ENCODE measurements at regions not wholly inside any gene's neighbourhood (a gene's known extent, or its start where the extent isn't known, plus 50 kb on each side); places are given as distances from the start of the nearest gene placed in this dataset.
"Not testable (repeated sequence)": the region's sequence is repeated elsewhere in the genome, so short reads cannot be mapped to it uniquely, and the experiment has no call there.

DNA sequence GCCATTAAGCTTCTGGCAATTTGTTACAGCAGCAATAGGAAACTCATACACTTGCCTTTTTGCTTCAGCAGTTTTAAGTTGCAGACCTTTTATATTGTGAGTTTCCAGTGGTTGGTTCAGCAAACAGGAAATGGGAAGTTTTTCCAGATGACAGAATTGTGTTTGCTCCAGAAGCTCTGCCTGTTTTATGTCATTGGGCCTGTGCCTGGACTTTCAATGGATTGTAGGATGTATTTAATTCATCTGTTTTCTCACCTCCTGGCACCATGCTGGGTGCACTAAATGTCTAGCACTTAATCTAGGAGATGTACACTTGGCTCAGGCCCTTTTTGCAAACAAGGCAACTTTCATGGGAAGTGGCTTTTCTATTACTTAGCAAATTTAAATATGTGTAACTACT, 100.4 kb upstream of the CLINT1 start:
- no peak for DNase-seq

DNA sequence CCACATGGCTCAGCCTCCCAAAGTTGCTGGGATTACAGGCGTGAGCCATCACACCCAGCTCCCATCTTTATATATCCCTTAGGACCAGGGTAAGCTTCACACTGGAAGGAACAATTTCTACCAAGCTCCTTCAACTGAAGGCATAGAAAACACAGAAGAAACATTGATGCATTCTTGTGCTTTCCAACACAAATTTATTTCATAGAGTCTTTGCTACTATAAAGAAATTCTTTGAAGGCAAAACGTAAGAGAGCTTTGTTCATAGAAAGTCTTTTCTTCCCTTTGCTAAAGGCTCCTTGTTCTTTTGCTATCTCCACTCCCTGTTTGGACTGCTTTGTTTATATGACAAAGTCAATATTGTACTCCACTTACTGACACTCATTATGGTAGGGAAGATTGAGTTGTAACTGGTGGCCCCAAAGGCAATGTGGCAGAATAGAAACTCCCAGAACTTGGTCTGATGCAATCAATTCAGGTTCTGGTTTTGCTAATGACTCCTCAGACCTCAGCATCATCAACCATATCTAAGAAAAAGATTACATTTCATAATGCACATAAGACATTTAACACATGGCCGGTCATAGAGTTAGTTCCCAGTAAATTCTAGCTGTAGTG, 97.4 kb upstream of the CLINT1 start:
- no peak for DNase-seq

GRCh38 chr5:157955541-157956172, 96.7 kb upstream of the CLINT1 start:
- no peak for DNase-seq

DNA sequence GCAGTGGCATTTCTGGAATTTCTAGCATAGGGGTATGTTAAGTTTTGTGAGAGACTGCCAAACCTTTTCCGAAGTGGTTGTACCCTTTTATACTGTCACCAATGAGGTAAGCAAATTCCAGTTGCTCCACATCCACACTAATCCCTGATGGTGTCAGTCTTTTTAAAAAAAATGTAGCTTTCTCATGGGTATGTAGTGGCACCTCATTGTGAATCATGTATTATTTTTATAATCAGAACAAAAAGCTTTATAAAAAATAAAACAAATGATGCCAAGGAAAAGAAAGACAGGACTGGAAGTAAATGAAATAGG, 93.4 kb upstream of the CLINT1 start:
- no peak for DNase-seq

DNA sequence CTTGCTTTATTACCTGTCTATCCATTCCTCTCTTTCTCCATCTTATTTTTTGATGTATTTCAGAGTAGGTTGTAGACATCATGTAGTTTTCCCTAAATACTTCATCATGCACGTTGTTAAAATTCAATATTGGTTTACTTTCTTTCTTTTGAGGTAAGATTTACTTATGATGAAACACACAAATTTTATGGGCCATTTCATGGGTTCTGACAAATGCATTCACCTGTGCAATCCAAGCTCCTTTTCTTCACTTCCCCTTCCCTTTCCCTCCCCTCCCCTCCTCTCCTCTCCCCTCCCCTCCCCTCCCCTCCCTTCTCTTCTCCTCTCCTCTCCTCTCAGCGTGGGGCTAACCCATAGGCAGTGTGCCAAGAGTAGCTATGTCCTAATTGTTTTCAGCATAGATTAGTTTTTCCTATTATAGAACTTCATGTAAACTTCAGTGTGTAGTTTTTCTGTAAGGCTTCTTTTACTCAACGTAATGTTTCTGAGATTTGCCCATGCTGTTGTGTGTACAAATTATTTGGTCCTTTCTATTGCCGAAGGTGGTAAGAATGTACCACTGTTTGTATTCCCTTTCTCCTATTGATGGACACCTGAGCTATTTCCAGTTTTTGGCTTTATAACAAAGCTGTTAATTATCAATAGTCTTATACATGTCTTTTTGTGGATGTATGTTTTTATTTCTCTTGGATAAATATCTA, 92.9 kb upstream of the CLINT1 start:
- DNase-seq, result no peak

- no peak for DNase-seq
Observed at GRCh38 chr5:157949520-157949919, 90.6 kb upstream of the CLINT1 start.

DNA sequence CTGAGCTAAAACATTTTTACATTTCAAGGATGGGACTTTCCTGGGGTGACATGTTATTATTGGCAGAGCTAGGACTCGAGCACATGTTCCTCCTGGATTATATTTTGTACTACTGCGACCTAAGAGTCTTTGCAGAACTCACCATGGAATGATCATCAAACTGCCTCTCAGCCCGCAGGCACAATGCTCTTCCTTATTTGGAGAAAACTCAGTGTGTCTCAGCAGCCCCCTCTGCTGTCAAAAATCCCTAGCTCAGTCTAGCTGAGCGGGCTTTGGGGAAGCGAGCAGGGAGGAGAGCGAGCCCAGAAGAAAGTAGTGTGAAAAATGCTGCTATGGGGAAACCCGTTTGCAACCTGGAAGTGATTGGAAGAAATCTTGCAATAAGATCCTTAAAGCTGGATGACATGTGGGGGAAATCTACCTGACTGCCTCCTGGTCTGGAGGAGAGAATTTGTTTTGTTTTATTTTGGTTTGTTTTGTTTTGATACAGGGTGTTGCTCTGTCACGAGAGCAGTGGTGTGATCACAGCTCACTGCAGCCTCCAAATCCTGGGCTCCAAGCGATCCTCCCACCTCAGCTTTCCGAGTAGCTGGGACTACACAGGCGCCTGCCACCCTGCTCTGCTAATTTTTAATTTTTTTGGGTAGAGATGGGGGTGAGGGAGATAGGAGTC, 89.9 kb upstream of the CLINT1 start:
- DNase-seq, result peak; percentile 72 to 80

- no peak for DNase-seq
Observed at GRCh38 chr5:157947156-157947555, 88.2 kb upstream of the CLINT1 start.

- DNase-seq, result not testable (repeated sequence)
Observed at GRCh38 chr5:157945822-157946221, 86.9 kb upstream of the CLINT1 start.

DNA sequence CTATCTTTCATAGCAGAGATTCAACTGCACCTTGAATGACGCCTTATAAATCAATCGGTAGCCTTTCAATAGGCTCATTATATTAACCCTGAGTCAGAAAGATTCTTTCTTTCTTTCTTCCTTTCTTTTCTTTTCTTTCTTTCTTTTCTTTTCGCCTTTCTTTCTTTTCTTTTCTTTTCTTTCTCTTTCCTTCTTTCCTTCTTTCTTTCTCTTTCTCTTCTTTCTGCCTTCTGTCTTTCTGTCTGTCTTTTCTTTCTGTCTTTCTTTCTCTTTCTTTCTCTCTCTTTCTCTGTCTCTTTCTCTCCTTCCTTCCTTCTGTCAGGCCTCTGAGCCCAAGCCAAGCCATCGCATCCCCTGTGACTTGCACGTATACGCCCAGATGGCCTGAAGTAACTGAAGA, 86.0 kb upstream of the CLINT1 start:
- DNase-seq, result no peak

DNA sequence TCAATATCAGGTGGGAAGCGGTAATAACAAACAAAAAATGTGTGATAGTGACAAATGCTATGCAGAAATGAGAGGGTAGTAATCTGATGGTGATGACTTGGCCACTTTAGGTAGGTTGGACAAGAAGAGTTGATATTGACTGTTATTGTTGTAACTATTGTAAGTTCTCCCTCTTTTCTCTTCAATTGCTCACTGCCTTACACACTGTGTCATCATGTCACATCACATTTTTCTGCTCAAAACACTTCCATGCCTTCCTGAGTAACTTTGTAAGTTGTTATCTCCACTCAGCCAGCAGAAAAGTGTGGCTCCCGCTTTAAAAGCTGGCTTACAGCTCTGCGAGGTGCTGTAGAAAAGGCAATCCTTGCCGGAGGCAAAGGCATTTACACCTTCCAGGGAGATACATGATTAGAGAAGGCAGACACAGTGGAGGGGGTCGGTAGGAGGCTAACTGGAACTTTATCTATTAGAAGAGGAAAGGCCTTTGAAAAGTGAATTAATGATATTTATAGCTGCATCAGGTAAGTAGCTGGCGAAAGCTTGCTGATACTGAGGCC, 85.2 kb upstream of the CLINT1 start:
- DNase-seq, result no peak

- DNase-seq, result no peak
Observed at GRCh38 chr5:157942595-157942994, 83.7 kb upstream of the CLINT1 start.

- no peak for DNase-seq
Observed at GRCh38 chr5:157941616-157942015, 82.7 kb upstream of the CLINT1 start.

DNA sequence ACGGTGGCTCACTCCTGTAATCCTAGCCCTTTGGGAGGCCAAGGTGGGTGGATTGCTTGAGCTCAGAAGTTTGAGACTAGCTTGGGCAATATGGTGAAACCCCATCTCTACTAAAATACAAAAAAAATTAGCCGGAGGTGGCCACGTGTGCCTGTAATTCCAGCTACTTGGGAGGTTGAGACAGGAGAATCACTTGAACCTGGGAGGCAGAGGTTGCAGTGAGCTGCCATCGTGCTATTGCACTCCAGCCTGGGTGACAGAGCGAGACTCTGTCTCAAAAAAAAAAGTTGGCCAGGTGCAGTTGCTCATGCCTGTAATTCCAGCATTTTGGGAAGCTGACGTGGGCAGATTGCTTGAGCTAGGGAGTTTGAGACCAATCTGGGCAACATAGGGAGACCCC, 79.2 kb upstream of the CLINT1 start:
- DNase-seq, result not testable (repeated sequence)

- DNase-seq, result not testable (repeated sequence)
Observed at GRCh38 chr5:157936776-157937501, 78.0 kb upstream of the CLINT1 start.

- no peak for DNase-seq
Observed at GRCh38 chr5:157934600-157934999, 75.7 kb upstream of the CLINT1 start.

DNA sequence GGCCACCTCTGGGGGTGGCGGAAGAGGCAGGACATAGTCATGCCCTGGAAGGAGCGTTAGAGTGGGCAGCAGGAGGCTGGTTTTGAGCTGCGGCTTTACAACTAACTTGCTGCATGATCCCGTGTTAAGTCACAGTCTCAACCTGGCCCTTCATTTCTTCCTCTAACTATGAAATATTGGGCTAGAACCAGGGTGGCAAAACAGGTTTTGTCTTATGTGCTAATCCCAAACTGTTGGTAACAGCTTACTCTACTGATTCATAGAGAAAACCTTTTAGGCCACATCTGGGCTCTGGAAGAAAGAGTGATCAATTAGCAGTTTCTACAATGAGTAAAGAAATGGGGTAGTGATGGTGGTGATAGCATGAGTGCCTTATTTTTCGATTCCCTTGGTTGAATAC, 74.1 kb upstream of the CLINT1 start:
- no peak for DNase-seq

GRCh38 chr5:157930710-157931109, 71.8 kb upstream of the CLINT1 start:
- no peak for DNase-seq

- no peak for DNase-seq
Observed at GRCh38 chr5:157926977-157927376, 68.0 kb upstream of the CLINT1 start.

- no peak for DNase-seq
Observed at GRCh38 chr5:157925786-157926671, 67.1 kb upstream of the CLINT1 start.

GRCh38 chr5:157924931-157925729, 66.2 kb upstream of the CLINT1 start:
- DNase-seq, result no peak

All from stimulated activated CD4-positive, alpha-beta T cell treated with anti-CD3 and anti-CD28 coated beads, Interleukin-2, amount 100 ng/mL, for 48 hours (primary cell).